ENCODE measurements at regions not wholly inside any gene's neighbourhood (a gene's known extent, or its start where the extent isn't known, plus 50 kb on each side); places are given as distances from the start of the nearest gene placed in this dataset.

- Histone ChIP-seq H3K4me2 (ENCODE audit: insufficient read depth, insufficient read length, low read length) (no peak overlapping the region), H3K56ac (ENCODE audit: insufficient read length, low read depth, low read length) (no peak overlapping the region), H4K91ac (ENCODE audit: insufficient read length, low read depth, low read length) (no peak overlapping the region), H3T11ph (ENCODE audit: low read length) (no peak overlapping the region), H2BK120ac (ENCODE audit: low read depth, low read length, poor library complexity, severe bottlenecking) (no peak overlapping the region), H2BK20ac (ENCODE audit: low read depth, low read length, poor library complexity, severe bottlenecking) (no peak overlapping the region), H3K79me1 (ENCODE audit: insufficient read depth, low read depth, low read length, poor library complexity, severe bottlenecking) (no peaks in the 10 kb centered on the region), H3K27ac (ENCODE audit: insufficient read length, low read depth, low read length) (no peak overlapping the region), H3K9ac (ENCODE audit: extremely low read depth, insufficient read length, low read length) (no peak overlapping the region), H4K20me1 (ENCODE audit: control insufficient read depth, insufficient read depth, insufficient read length) (no peaks in the 10 kb centered on the region), H2BK15ac (ENCODE audit: low read depth, low read length) (no peak overlapping the region), H3K9me3 (ENCODE audit: control insufficient read depth, low read depth, low read length) (no peaks in the 10 kb centered on the region), H2BK12ac (ENCODE audit: insufficient read length, low read depth, low read length) (no peak overlapping the region), H2AK5ac (ENCODE audit: insufficient read length, low read length) (no peak overlapping the region), H2BK5ac (ENCODE audit: insufficient read length, low read length) (no peak overlapping the region), H3K18ac (ENCODE audit: insufficient read length, low read depth, low read length) (no peak overlapping the region), H3K4me1 (ENCODE audit: insufficient read depth, low read length) (no peaks in the 10 kb centered on the region), H3K4ac (ENCODE audit: low read depth, low read length) (no peak overlapping the region), H4K8ac (replicated peaks; ENCODE audit: insufficient read length, low read depth, low read length) (no peak overlapping the region), H2AFZ (ENCODE audit: low read length) (no peak overlapping the region), H3K79me2 (ENCODE audit: insufficient read depth, low read length) (no peaks in the 10 kb centered on the region), H3K27me3 (ENCODE audit: insufficient read depth, low read length) (no peaks in the 10 kb centered on the region), H4K5ac (ENCODE audit: insufficient read length, low read depth, low read length) (no peak overlapping the region), H3K23me2 (ENCODE audit: insufficient read length, low read depth, low read length, poor library complexity, severe bottlenecking) (no peaks in the 10 kb centered on the region), H3K23ac (ENCODE audit: insufficient read length, low read depth, low read length) (no peak overlapping the region), H3K14ac (ENCODE audit: insufficient read depth, low read length) (no peak overlapping the region)
- TF ChIP-seq CTCF (conservative IDR thresholded peaks at IDR 0.05), result no peak
- Mint-ChIP-seq H3K4me3 (no peak overlapping the region; a peak in 1 of 5 replicates), H3K36me3 (ENCODE audit: insufficient read depth in 1 of 3, low read depth in 3 of 3) (no peaks in the 10 kb centered on the region; a peak in 2 of 7 replicates), H3K27ac (no peak overlapping the region), H3K9me3 (peaks cover 0 to 4% of the 10 kb centered on the region in 2 experiments; a peak in 3 of 5 replicates), H3K27me3 (ENCODE audit: low read depth) (0 out of 2 replicates have a peak, but pooled peaks cover 2% of the 10 kb centered on the region), H3K4me1 (peaks cover 14 to 17% of the 10 kb centered on the region in 2 experiments)
- no peak for DNase-seq
- no CpG with 5 or more reads among the region's 2 CpGs for WGBS (ENCODE audit: extremely low coverage, insufficient read length, low lambda C conversion rate)
Observed at GRCh38 chr9:13520069-13520468, 240.6 kb upstream of the MPDZ start.
